ENCODE measurements at regions not wholly inside any gene's neighbourhood (a gene's known extent, or its start where the extent isn't known, plus 50 kb on each side); places are given as distances from the start of the nearest gene placed in this dataset.
"Not testable (repeated sequence)": the region's sequence is repeated elsewhere in the genome, so short reads cannot be mapped to it uniquely, and the experiment has no call there.

DNA sequence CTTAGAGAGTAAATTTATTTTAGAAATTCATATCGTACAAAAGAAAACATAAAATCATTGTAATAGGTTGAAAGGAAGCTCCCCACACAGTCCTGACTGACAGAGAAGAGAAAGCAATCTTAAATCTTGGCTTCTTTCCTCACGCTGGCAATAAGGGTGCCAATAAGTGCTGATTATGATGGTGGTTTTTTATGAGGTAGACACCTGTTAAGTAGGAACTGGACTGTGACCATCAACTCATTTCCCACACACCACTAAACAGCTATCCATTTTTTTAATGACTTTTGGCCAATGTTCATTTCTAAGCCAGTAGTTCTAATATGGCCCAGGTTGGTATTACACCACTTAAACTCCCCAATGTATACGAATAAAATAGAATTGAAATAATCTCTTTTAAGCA lies 893.5 kb upstream of the NUDT12 start:
- DNase-seq, result no peak
- Histone ChIP-seq H3K36me3 (no peaks in the 10 kb centered on the region), H3K9me3 (replicated peaks) (peaks cover 11% of the 10 kb centered on the region), H3K4me3 (no peak overlapping the region), H3K27me3 (ENCODE audit: low read depth) (no peaks in the 10 kb centered on the region), H3K27ac (replicated peaks) (no peak overlapping the region), H3K4me1 (no peaks in the 10 kb centered on the region)
- TF ChIP-seq, protein P1, sequence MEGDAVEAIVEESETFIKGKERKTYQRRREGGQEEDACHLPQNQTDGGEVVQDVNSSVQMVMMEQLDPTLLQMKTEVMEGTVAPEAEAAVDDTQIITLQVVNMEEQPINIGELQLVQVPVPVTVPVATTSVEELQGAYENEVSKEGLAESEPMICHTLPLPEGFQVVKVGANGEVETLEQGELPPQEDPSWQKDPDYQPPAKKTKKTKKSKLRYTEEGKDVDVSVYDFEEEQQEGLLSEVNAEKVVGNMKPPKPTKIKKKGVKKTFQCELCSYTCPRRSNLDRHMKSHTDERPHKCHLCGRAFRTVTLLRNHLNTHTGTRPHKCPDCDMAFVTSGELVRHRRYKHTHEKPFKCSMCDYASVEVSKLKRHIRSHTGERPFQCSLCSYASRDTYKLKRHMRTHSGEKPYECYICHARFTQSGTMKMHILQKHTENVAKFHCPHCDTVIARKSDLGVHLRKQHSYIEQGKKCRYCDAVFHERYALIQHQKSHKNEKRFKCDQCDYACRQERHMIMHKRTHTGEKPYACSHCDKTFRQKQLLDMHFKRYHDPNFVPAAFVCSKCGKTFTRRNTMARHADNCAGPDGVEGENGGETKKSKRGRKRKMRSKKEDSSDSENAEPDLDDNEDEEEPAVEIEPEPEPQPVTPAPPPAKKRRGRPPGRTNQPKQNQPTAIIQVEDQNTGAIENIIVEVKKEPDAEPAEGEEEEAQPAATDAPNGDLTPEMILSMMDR (IDR thresholded peaks at IDR 0.05; ENCODE audit: borderline replicate concordance), result no peak
- intact Hi-C loops (cut with micrococcal nuclease), result no loop called here

DNA sequence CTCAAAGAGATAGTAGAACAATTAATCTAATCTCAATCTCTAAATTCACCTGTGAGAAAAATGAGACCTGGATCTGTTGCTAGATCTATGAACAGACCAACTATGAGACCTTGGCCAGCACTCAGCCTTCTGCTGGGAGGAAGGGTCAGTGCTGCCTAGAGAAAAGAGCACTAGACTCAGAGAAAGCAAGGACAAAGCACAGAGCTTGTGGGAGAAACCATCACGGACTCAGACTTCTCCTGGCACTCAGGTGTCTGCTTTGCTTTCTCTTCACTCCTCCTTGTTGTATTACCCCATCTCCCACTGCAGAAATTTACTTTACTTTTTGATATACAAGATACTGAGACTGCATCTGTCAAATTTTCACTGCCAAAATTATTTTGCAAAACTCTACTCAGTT lies 890.0 kb upstream of the NUDT12 start:
- DNase-seq, result no peak
- no peak overlapping the region for H3K4me3 ChIP-seq
- H3K27me3 ChIP-seq (ENCODE audit: low read depth), result no peaks in the 10 kb centered on the region
- H3K36me3 ChIP-seq, result no peaks in the 10 kb centered on the region
- no peaks in the 10 kb centered on the region for H3K4me1 ChIP-seq
- TF ChIP-seq, protein P1 (IDR thresholded peaks at IDR 0.05; ENCODE audit: borderline replicate concordance), result no peak
- intact Hi-C loops (cut with micrococcal nuclease), result no loop called here
- H3K27ac ChIP-seq (replicated peaks), result no peak overlapping the region
- peaks cover 3% of the 10 kb centered on the region for H3K9me3 ChIP-seq (replicated peaks)

GRCh38 chr5:104451911-104452310 lies 889.3 kb upstream of the NUDT12 start:
- H3K4me3 ChIP-seq; DNase-seq; H3K4me1 ChIP-seq; H3K27me3 ChIP-seq (ENCODE audit: low read depth); H3K27ac ChIP-seq (replicated peaks); H3K9me3 ChIP-seq (replicated peaks); H3K36me3 ChIP-seq; intact Hi-C loops (cut with micrococcal nuclease): not testable (repeated sequence)

GRCh38 chr5:104444656-104445055 lies 882.1 kb upstream of the NUDT12 start:
- Histone ChIP-seq H3K27me3 (ENCODE audit: low read depth) (no peaks in the 10 kb centered on the region), H3K4me3 (no peak overlapping the region), H3K9me3 (replicated peaks) (peaks cover 5% of the 10 kb centered on the region), H3K27ac (replicated peaks) (no peak overlapping the region), H3K36me3 (no peaks in the 10 kb centered on the region), H3K4me1 (no peaks in the 10 kb centered on the region)
- intact Hi-C loops (cut with micrococcal nuclease), result no loop called here
- DNase-seq, result no peak
- TF ChIP-seq, protein P1 (IDR thresholded peaks at IDR 0.05; ENCODE audit: borderline replicate concordance), result no peak

GRCh38 chr5:104443706-104444105 lies 881.1 kb upstream of the NUDT12 start:
- H3K9me3 ChIP-seq (replicated peaks), result peaks cover 5% of the 10 kb centered on the region
- no peak overlapping the region for H3K27ac ChIP-seq (replicated peaks)
- no peaks in the 10 kb centered on the region for H3K4me1 ChIP-seq
- no peak overlapping the region for H3K4me3 ChIP-seq
- intact Hi-C loops (cut with micrococcal nuclease), result no loop called here
- no peaks in the 10 kb centered on the region for H3K27me3 ChIP-seq (ENCODE audit: low read depth)
- DNase-seq, result no peak
- TF ChIP-seq, protein P1 (IDR thresholded peaks at IDR 0.05; ENCODE audit: borderline replicate concordance), result no peak
- H3K36me3 ChIP-seq, result no peaks in the 10 kb centered on the region

- Histone ChIP-seq H3K4me1 (no peaks in the 10 kb centered on the region), H3K4me3 (no peak overlapping the region), H3K27me3 (ENCODE audit: low read depth) (no peaks in the 10 kb centered on the region), H3K9me3 (replicated peaks) (peaks cover 11% of the 10 kb centered on the region), H3K27ac (replicated peaks) (no peak overlapping the region), H3K36me3 (no peaks in the 10 kb centered on the region)
- TF ChIP-seq, protein P1 (IDR thresholded peaks at IDR 0.05; ENCODE audit: borderline replicate concordance), result no peak
- intact Hi-C loops (cut with micrococcal nuclease), result no loop called here
- no peak for DNase-seq
Measured at GRCh38 chr5:104431981-104432380, 869.4 kb upstream of the NUDT12 start.

Measured in left ventricle myocardium inferior (tissue), 1 donor.